Fibroblast of lung (primary cell): ENCODE measurements at regions not wholly inside any gene's neighbourhood (a gene's known extent, or its start where the extent isn't known, plus 50 kb on each side); places are given as distances from the start of the nearest gene placed in this dataset.
A peak's percentile ranks its signal among the peaks of the same experiment; 100 is the strongest.

Source experiments
- DNase-seq, 2 donors: peaks; one replicate each; pipeline versions ENCODE4 v3.0.0 to v3.0.0-alpha.2; 2010; ENCODE audit warnings: low read depth in 2 of 2
- H2AFZ ChIP-seq: 2 replicates; pipeline ENCODE4 v1.5.1; 2012; ENCODE audit warnings: low read length, control low read depth, inconsistent platforms
- H3K27ac ChIP-seq: 2 replicates; pipeline ENCODE4 v1.5.1; 2011; ENCODE audit warnings: low read length, control low read depth; ENCODE audit not compliant: insufficient read depth
- H3K27me3 ChIP-seq: 2 replicates; pipeline ENCODE4 v1.5.1; 2011; ENCODE audit warnings: mild to moderate bottlenecking, low read length; ENCODE audit not compliant: control insufficient read depth, insufficient read depth
- H3K36me3 ChIP-seq: 2 replicates; pipeline ENCODE4 v1.5.1; 2011; ENCODE audit warnings: low read length; ENCODE audit not compliant: control insufficient read depth, insufficient read depth
- H3K4me1 ChIP-seq: 2 replicates; pipeline ENCODE4 v1.5.1; 2011; ENCODE audit warnings: low read length; ENCODE audit not compliant: control insufficient read depth, insufficient read depth; ENCODE audit errors: extremely low read depth
- H3K4me2 ChIP-seq: 2 replicates; pipeline ENCODE4 v1.5.1; 2011; ENCODE audit warnings: low read length, control low read depth; ENCODE audit not compliant: insufficient read depth; ENCODE audit errors: extremely low read depth
- H3K4me3 ChIP-seq, 4 experiments: fragments of 200-600 bp in 1 of 4; sonication (generic) in 1 of 4; replicated peaks in 1 of 4; 2 replicates each; pipeline ENCODE4 v1.5.1; 2011 to 2016; ENCODE audit warnings: low read length in 4 of 4, low read depth in 3 of 4, mild to moderate bottlenecking in 3 of 4, control low read depth in 2 of 4, inconsistent platforms in 1 of 4, mixed read lengths in 1 of 4; ENCODE audit not compliant: insufficient read depth in 1 of 4; ENCODE audit errors: control extremely low read depth in 1 of 4
- H3K79me2 ChIP-seq: 2 replicates; pipeline ENCODE4 v1.5.1; 2012; ENCODE audit warnings: mild to moderate bottlenecking, low read length, inconsistent platforms; ENCODE audit not compliant: control insufficient read depth, insufficient read depth
- H3K9ac ChIP-seq: 2 replicates; pipeline ENCODE4 v1.5.1; 2011; ENCODE audit warnings: mild to moderate bottlenecking, low read length, control low read depth; ENCODE audit not compliant: insufficient read depth
- H3K9me3 ChIP-seq: 2 replicates; pipeline ENCODE4 v1.5.1; 2012; ENCODE audit warnings: low read depth, low read length; ENCODE audit not compliant: control insufficient read depth, insufficient read depth
- H4K20me1 ChIP-seq: 2 replicates; pipeline ENCODE4 v1.5.1; 2011; ENCODE audit warnings: low read length; ENCODE audit not compliant: control insufficient read depth, insufficient read depth; ENCODE audit errors: extremely low read depth
- EZH2 ChIP-seq: IDR thresholded peaks from 2 replicates; pipeline ENCODE4 v1.5.1; 2012; ENCODE audit warnings: low read length, control low read depth, mild to moderate bottlenecking; ENCODE audit errors: missing control alignments
- TF ChIP-seq, protein P1 (sequence below), 2 donors: IDR thresholded peaks in 1 of 2; conservative IDR thresholded peaks in 1 of 2; 1 replicate in 1 of 2; 2 replicates in 1 of 2; pipeline ENCODE4 v1.5.1; 2011 to 2012; ENCODE audit warnings: low read length in 2 of 2, control low read depth in 1 of 2, inconsistent platforms in 1 of 2, low read depth in 1 of 2, mild to moderate bottlenecking in 1 of 2

DNA sequence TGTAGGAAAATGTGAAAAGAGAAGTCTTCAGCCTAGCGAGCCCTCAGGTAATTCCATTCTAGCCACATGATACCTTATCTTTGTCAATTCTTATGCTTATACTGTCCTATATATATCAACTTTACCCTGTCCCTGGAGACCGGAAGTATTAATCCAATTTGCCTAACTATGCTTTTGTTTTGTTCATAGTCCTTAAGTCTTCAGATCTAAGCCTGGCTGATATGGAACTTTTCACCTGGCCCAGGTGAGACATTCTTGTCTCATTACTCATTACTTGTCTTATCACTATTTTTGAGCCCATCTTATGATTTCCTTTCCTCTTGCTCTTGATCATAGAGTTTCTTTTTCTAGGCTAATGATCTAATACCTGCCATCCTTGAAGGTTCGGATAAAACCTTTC is 194.1 kb upstream of the FANCL start:
- TF ChIP-seq, protein P1, sequence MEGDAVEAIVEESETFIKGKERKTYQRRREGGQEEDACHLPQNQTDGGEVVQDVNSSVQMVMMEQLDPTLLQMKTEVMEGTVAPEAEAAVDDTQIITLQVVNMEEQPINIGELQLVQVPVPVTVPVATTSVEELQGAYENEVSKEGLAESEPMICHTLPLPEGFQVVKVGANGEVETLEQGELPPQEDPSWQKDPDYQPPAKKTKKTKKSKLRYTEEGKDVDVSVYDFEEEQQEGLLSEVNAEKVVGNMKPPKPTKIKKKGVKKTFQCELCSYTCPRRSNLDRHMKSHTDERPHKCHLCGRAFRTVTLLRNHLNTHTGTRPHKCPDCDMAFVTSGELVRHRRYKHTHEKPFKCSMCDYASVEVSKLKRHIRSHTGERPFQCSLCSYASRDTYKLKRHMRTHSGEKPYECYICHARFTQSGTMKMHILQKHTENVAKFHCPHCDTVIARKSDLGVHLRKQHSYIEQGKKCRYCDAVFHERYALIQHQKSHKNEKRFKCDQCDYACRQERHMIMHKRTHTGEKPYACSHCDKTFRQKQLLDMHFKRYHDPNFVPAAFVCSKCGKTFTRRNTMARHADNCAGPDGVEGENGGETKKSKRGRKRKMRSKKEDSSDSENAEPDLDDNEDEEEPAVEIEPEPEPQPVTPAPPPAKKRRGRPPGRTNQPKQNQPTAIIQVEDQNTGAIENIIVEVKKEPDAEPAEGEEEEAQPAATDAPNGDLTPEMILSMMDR (conservative IDR thresholded peaks at IDR 0.05 in 1 of 2, IDR thresholded peaks at IDR 0.05 in 1 of 2; ENCODE audit: low read depth in 1 of 2, low read length in 2 of 2), result no peak
- no peak for TF ChIP-seq EZH2
- no peaks in the 10 kb centered on the region for H3K27me3 ChIP-seq
- H3K27ac ChIP-seq, result no peak overlapping the region
- no peak for DNase-seq
- H3K4me3 ChIP-seq, result no peak overlapping the region
- no peaks in the 10 kb centered on the region for H3K4me1 ChIP-seq
- no peak overlapping the region for H3K9ac ChIP-seq
- H3K36me3 ChIP-seq, result no peaks in the 10 kb centered on the region
- H3K79me2 ChIP-seq, result no peaks in the 10 kb centered on the region
- no peak overlapping the region for H2AFZ ChIP-seq
- H4K20me1 ChIP-seq, result no peaks in the 10 kb centered on the region
- no peak overlapping the region for H3K4me2 ChIP-seq
- no peaks in the 10 kb centered on the region for H3K9me3 ChIP-seq

DNA sequence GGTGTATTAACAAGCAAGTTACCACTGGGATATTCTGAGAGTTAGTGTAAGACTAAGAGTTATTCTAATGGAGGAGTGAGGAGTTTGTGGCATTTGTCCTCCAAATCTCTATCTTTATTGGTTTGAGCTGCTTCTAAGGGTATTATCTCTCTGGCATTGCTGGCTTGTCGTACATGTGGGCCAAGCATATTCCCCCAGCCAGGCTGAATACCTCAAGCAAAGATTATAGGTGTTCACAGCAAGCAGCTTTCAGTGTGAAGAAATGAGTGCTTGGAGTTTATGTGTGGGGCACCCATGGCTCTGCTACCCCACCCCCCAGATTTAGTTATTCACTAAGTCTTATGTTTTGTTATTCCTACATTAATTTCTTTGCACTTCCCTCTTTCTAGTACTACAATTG is 193.6 kb upstream of the FANCL start:
- H2AFZ ChIP-seq, result no peak overlapping the region
- H3K79me2 ChIP-seq, result no peaks in the 10 kb centered on the region

DNA sequence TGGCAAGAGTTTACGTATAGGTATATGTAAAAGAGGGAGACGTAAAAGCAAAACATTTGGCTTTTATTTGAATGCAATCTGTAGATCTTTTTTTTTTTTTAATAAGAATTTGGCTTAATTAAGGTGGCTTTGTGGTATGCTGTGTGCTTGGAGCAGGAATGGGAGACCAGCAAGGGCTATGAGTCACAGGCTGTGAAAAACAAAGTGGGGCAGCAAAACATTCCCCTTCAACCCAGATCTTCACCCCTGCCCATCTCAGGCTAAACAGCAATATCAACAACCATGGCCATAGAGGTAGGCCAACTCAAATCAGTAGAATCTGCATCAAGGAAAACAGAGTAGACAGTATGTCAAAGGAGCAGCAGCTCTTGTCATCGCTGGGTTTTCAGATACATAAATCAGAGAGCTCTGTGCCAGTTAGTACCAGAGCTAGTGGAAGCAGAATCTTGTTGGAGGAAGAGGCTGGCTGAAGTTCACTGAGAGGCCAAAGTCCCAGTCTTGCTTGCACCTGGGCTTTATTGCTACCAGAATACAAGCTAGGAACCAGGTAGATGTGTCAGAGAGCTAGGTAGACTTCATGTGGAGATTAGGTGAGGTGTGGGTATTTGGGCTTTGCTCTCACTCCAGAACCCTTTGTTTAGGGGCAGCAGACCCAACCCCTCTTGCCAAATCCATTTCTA is 191.5 kb upstream of the FANCL start:
- DNase-seq, result peak in 1 of 2 donors; percentile 32
- no peak overlapping the region for H3K9ac ChIP-seq
- H3K27me3 ChIP-seq, result no peaks in the 10 kb centered on the region
- no peaks in the 10 kb centered on the region for H3K36me3 ChIP-seq
- no peaks in the 10 kb centered on the region for H3K9me3 ChIP-seq
- no peak overlapping the region for H2AFZ ChIP-seq
- no peak overlapping the region for H3K4me3 ChIP-seq
- H3K4me1 ChIP-seq, result no peaks in the 10 kb centered on the region
- H3K4me2 ChIP-seq, result no peak overlapping the region
- no peaks in the 10 kb centered on the region for H3K79me2 ChIP-seq
- TF ChIP-seq EZH2, result no peak
- TF ChIP-seq, protein P1 (conservative IDR thresholded peaks at IDR 0.05 in 1 of 2, IDR thresholded peaks at IDR 0.05 in 1 of 2; ENCODE audit: low read depth in 1 of 2, low read length in 2 of 2), result no peak
- no peaks in the 10 kb centered on the region for H4K20me1 ChIP-seq
- H3K27ac ChIP-seq, result no peak overlapping the region

More for the DNA sequence above, 193.6 kb upstream of the FANCL start:
- no peaks in the 10 kb centered on the region for H3K27me3 ChIP-seq
- no peak overlapping the region for H3K27ac ChIP-seq
- no peaks in the 10 kb centered on the region for H4K20me1 ChIP-seq
- no peak overlapping the region for H3K4me3 ChIP-seq
- H3K4me1 ChIP-seq, result no peaks in the 10 kb centered on the region
- no peak for DNase-seq
- no peaks in the 10 kb centered on the region for H3K36me3 ChIP-seq
- TF ChIP-seq, protein P1 (conservative IDR thresholded peaks at IDR 0.05 in 1 of 2, IDR thresholded peaks at IDR 0.05 in 1 of 2; ENCODE audit: low read depth in 1 of 2, low read length in 2 of 2), result no peak
- no peak overlapping the region for H3K9ac ChIP-seq
- no peak overlapping the region for H3K4me2 ChIP-seq
- no peaks in the 10 kb centered on the region for H3K9me3 ChIP-seq
